Activated CD4-positive, alpha-beta T cell treated with anti-CD3 and anti-CD28 coated beads, Interleukin-2, Interleukin-4, amounts not matched to agents 100 ng/mL and 50 ng/mL, durations not matched to agents 16 hours and 8 hours (primary cell): ENCODE measurements at regions not wholly inside any gene's neighbourhood (a gene's known extent, or its start where the extent isn't known, plus 50 kb on each side); places are given as distances from the start of the nearest gene placed in this dataset.
"Not testable (repeated sequence)": the region's sequence is repeated elsewhere in the genome, so short reads cannot be mapped to it uniquely, and the experiment has no call there.

Experiments used
- DNase-seq: peaks from one replicate; pipeline ENCODE4 v3.0.0-alpha.2; 2020; ENCODE audit warnings: low spot score

GRCh38 chr12:58009405-58010195 is 68.2 kb downstream of the ATP23 start:
- no peak for DNase-seq

GRCh38 chr12:58011676-58012075 is 70.3 kb downstream of the ATP23 start:
- DNase-seq = no peak

GRCh38 chr12:58022379-58023020 is 81.1 kb downstream of the ATP23 start:
- not testable (repeated sequence) for DNase-seq

- DNase-seq = no peak
These were observed 84.1 kb downstream of the ATP23 start for GRCh38 chr12:58025431-58025830.

- no peak for DNase-seq
These were observed 85.1 kb downstream of the ATP23 start for GRCh38 chr12:58026426-58026825.

GRCh38 chr12:58026897-58027891 is 85.8 kb downstream of the ATP23 start:
- DNase-seq = no peak

GRCh38 chr12:58028294-58028693 is 86.9 kb downstream of the ATP23 start:
- DNase-seq = no peak

GRCh38 chr12:58029260-58029659 is 87.9 kb downstream of the ATP23 start:
- DNase-seq = no peak

GRCh38 chr12:58030566-58031279 is 89.4 kb downstream of the ATP23 start:
- no peak for DNase-seq

- DNase-seq = no peak
These were observed 90.8 kb downstream of the ATP23 start for GRCh38 chr12:58032156-58032555.

GRCh38 chr12:58033831-58034230 is 92.5 kb downstream of the ATP23 start:
- DNase-seq = no peak

GRCh38 chr12:58034311-58034710 is 92.9 kb downstream of the ATP23 start:
- no peak for DNase-seq

- no peak for DNase-seq
These were observed 93.3 kb downstream of the ATP23 start for GRCh38 chr12:58034712-58035111.

- DNase-seq = no peak
These were observed 100.1 kb downstream of the ATP23 start for GRCh38 chr12:58041441-58041840.

- DNase-seq = no peak
These were observed 103.6 kb downstream of the ATP23 start for GRCh38 chr12:58044966-58045365.

GRCh38 chr12:58046271-58046670 is 104.9 kb downstream of the ATP23 start:
- no peak for DNase-seq

- no peak for DNase-seq
These were observed 110.0 kb downstream of the ATP23 start for GRCh38 chr12:58051378-58051777.

GRCh38 chr12:58064666-58065065 is 123.3 kb downstream of the ATP23 start:
- DNase-seq = no peak

GRCh38 chr12:58066296-58066695 is 124.9 kb downstream of the ATP23 start:
- no peak for DNase-seq

GRCh38 chr12:58067610-58068387 is 126.4 kb downstream of the ATP23 start:
- no peak for DNase-seq

- no peak for DNase-seq
These were observed 127.3 kb downstream of the ATP23 start for GRCh38 chr12:58068706-58069105.
